GM12873 (cell line): ENCODE measurements at regions not wholly inside any gene's neighbourhood (a gene's known extent, or its start where the extent isn't known, plus 50 kb on each side); places are given as distances from the start of the nearest gene placed in this dataset.

ENCODE experiments used
- TF ChIP-seq, protein P1 (sequence below): IDR thresholded peaks from 2 replicates; pipeline ENCODE4 v1.5.1; 2012; ENCODE audit warnings: low read depth, mild to moderate bottlenecking, moderate library complexity, low read length, control low read depth; ENCODE audit not compliant: insufficient read depth; ENCODE audit errors: missing control alignments

DNA sequence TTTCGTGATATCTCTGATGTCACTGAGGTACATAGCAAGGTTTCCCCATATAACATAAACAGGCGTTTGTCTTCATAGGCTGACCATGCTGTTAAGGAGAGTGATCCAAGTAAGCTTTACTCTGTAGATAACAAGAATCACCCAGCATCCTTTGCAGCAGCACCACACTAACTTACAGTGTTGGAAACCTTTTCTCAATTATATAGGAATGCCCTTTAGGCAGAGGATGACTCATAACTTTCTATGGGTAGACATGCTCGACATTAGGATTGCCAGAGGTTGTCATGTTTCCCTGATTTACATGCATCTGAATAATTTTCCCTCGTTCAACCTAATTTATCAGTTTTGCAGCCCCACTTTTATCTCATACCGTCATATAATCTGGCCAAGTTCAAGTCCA is 870.0 kb upstream of the CDH9 start:
- TF ChIP-seq, protein P1, sequence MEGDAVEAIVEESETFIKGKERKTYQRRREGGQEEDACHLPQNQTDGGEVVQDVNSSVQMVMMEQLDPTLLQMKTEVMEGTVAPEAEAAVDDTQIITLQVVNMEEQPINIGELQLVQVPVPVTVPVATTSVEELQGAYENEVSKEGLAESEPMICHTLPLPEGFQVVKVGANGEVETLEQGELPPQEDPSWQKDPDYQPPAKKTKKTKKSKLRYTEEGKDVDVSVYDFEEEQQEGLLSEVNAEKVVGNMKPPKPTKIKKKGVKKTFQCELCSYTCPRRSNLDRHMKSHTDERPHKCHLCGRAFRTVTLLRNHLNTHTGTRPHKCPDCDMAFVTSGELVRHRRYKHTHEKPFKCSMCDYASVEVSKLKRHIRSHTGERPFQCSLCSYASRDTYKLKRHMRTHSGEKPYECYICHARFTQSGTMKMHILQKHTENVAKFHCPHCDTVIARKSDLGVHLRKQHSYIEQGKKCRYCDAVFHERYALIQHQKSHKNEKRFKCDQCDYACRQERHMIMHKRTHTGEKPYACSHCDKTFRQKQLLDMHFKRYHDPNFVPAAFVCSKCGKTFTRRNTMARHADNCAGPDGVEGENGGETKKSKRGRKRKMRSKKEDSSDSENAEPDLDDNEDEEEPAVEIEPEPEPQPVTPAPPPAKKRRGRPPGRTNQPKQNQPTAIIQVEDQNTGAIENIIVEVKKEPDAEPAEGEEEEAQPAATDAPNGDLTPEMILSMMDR, result no peak

DNA sequence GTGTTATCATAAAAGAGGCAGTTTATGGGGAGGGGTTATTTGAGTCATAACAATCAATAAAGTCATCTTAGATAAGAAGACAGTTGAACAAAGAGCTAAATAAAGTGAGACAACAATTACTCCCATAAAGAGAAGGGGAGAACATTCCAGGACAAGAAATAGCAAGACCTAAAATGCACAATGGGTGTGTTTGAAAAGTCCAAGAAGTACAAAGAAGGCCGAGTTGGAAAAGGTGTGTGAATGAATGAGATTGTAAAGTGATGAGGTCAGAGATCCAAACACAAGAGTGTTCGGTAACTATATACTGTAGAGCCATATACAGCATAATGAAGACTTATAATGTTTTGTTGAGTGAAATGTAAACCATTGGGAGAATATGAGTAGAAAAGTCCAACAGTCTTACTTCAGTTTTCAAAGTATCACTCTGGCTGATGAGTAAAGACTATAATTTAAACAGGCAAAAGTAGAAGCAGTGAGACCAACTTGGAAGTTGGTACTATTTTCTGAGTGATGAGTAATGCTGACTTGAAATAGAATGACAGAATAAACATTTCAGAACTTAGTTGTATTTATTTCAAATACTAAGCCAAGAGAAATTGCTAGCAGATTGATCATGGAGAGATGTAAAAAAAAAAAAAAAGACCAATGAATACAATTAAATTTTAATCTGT is 868.7 kb upstream of the CDH9 start:
- TF ChIP-seq, protein P1, result no peak

DNA sequence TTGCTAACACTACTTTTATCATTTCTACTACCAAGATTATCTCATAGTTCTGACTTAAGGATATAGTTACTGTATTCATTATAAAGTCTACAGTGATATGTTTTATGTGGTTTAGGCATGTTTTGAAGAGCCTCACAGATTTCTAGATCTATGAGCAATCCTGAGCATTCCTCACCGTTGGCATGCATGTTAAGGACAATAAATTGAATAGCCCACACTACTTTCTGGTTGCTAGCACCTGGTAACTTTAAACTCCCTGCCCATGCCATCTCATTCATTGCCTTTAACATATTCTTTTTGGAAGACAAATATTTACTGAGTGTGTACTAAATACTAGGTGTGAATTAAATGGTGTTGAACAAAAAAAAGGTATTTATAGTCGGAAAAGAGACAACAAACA is 868.1 kb upstream of the CDH9 start:
- TF ChIP-seq, protein P1, result no peak

DNA sequence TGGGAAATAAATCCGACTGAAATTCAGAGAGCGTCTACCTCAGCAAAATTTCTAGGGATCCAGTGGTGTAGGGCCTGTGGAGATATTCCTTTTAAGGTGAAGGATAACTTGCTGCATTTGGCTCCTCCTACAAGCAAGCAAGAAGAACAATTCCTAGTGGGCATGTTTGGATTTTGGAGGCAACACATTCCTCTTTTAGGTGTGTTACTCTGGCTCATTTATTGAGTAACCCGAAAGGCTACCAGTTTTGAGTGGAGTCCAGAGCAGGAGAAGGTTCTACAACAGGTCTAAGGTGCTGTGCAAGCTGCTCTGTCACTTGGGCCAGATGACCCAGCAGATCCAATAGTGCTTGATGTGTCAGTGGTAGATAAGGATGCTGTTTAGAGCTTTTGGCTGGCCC is 862.4 kb upstream of the CDH9 start:
- TF ChIP-seq, protein P1, result no peak

DNA sequence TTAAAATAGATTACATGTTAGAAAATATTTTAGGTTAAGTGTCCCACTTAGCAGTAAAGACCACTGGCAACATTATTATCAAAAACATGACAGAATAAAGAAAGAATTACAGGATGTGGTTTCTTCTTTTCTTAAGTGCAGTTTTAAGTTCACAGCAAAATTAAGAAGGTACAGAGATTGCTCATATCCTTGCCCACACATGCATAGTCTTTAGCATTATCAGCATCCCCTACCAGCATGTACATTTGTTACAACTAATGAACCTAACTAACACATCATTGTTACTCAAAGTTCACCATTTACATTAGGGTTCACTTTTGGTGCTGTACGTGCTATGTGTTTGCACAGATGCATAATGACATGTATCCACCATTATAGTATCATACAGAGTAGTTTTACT is 837.7 kb upstream of the CDH9 start:
- TF ChIP-seq, protein P1, result no peak

DNA sequence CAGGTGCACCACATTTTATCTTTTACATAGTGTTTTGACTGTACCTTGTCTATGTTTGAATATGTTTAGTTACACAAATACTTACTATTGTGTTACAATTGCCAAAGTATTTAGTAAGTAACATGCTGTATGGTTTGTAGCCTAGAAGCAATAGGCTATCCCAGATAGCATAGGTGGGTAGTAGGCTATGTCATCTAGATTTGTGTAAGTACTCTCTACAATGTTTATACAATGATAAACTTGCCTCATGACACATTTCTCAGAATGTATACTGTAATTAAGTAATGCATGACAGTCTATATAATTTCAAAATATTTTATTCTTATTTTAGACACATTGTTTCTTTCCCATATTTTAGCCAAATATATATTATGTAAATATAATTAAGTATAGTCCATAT is 836.8 kb upstream of the CDH9 start:
- TF ChIP-seq, protein P1, result no peak

DNA sequence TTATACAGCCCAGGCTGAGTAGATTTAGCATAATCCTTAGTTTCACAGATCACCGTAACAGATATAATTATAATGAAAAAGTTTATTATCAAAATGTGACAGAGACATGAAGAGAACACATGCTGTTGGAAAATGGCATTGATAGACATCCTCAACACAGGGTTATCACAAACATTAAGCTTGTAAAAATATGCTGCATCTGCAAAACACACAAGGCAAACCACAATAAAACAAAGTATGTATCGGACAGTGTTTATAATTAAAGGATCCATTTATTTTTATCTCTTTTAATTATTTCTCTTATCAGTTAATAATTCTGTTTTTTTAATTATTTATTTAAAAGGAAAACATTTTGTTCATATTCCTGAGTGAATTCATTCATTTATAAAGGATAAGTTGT is 829.9 kb upstream of the CDH9 start:
- TF ChIP-seq, protein P1, result no peak

DNA sequence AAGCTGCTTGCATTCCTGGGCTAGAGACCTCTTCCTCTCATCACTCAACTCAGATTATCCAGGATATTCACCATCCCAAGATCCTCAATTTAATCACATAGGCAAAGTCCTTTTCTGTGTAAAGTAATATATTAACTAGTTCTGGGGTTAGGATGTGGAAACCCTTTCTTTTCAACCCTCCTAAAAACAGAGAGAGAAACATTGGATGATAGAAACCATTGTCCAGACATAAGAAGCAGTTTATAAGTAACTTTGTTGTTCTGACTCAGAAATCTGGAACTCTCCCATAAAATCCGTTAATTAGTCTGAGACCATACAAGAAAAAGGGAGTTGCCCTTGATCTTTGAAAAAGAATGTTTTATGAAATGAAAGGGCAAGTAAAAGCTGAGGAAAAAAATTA is 817.1 kb upstream of the CDH9 start:
- TF ChIP-seq, protein P1, result no peak
